Subcutaneous abdominal adipose tissue (tissue), 5 donors: ENCODE measurements at regions not wholly inside any gene's neighbourhood (a gene's known extent, or its start where the extent isn't known, plus 50 kb on each side); places are given as distances from the start of the nearest gene placed in this dataset.

ENCODE experiments used
- H3K27ac ChIP-seq: one replicate; pipeline ENCODE4 v1.7.0; 2013; ENCODE audit warnings: low read depth, mild to moderate bottlenecking, inconsistent platforms, low read length, moderate library complexity
- H3K27me3 ChIP-seq, 5 donors: one replicate each; pipeline ENCODE4 v1.7.0; 2013; ENCODE audit warnings: low read length in 5 of 5, inconsistent platforms in 1 of 5; ENCODE audit not compliant: control insufficient read depth in 5 of 5, insufficient read depth in 4 of 5
- H3K36me3 ChIP-seq, 5 donors: one replicate each; pipeline ENCODE4 v1.7.0; 2013; ENCODE audit warnings: low read length in 5 of 5; ENCODE audit not compliant: control insufficient read depth in 5 of 5, insufficient read depth in 5 of 5
- H3K4me1 ChIP-seq, 5 donors: one replicate each; pipeline ENCODE4 v1.7.0; 2013; ENCODE audit warnings: low read length in 5 of 5, mild to moderate bottlenecking in 3 of 5, moderate library complexity in 1 of 5; ENCODE audit not compliant: control insufficient read depth in 5 of 5, insufficient read depth in 5 of 5
- H3K4me3 ChIP-seq, 5 donors: one replicate each; pipeline ENCODE4 v1.7.0; 2013; ENCODE audit warnings: low read length in 5 of 5, low read depth in 1 of 5
- H3K9ac ChIP-seq, 5 donors: one replicate each; pipeline ENCODE4 v1.7.0; 2013; ENCODE audit warnings: low read length in 5 of 5, mild to moderate bottlenecking in 4 of 5, moderate library complexity in 3 of 5
- H3K9me3 ChIP-seq, 5 donors: one replicate each; pipeline ENCODE4 v1.7.0; 2013; ENCODE audit warnings: low read length in 5 of 5; ENCODE audit not compliant: control insufficient read depth in 5 of 5
- donor health status: healthy.
- donor health status: healthy.
- donor health status: healthy.
- donor health status: healthy.
- donor health status: healthy.

- no peak overlapping the region for H3K4me3 ChIP-seq
- H3K27me3 ChIP-seq = peaks cover 0 to 4% (median 0%) of the 10 kb centered on the region in 5 donors
- peak overlapping the region; percentile 82 for H3K27ac ChIP-seq
- no peaks in the 10 kb centered on the region for H3K9me3 ChIP-seq
- no peaks in the 10 kb centered on the region for H3K36me3 ChIP-seq
- peak overlapping the region in 1 of 5 donors; percentile 84 for H3K9ac ChIP-seq
- peaks cover 0 to 36% (median 34%) of the 10 kb centered on the region in 5 donors for H3K4me1 ChIP-seq
Observed at GRCh38 chr13:109673477-109673876, 112.9 kb downstream of the IRS2 start.

- Histone ChIP-seq H3K27ac (peak overlapping the region; percentile 82), H3K27me3 (peaks cover 0 to 4% (median 0%) of the 10 kb centered on the region in 5 donors), H3K36me3 (no peaks in the 10 kb centered on the region), H3K4me1 (peaks cover 0 to 42% (median 34%) of the 10 kb centered on the region in 5 donors), H3K9me3 (no peaks in the 10 kb centered on the region), H3K9ac (peak overlapping the region in 1 of 5 donors; percentile 84), H3K4me3 (no peak overlapping the region)
Observed at GRCh38 chr13:109672545-109672944, 113.8 kb downstream of the IRS2 start.

GRCh38 chr13:109671919-109672318 is 114.5 kb downstream of the IRS2 start:
- peaks cover 0 to 4% (median 0%) of the 10 kb centered on the region in 5 donors for H3K27me3 ChIP-seq
- no peak overlapping the region for H3K4me3 ChIP-seq
- no peaks in the 10 kb centered on the region for H3K36me3 ChIP-seq
- peak overlapping the region; percentile 82 for H3K27ac ChIP-seq
- H3K9me3 ChIP-seq = no peaks in the 10 kb centered on the region
- peaks cover 0 to 49% (median 39%) of the 10 kb centered on the region in 5 donors for H3K4me1 ChIP-seq
- H3K9ac ChIP-seq = peak overlapping the region in 1 of 5 donors; percentile 84

GRCh38 chr13:109670776-109671175 is 115.6 kb downstream of the IRS2 start:
- H3K27me3 ChIP-seq = peaks cover 0 to 4% (median 0%) of the 10 kb centered on the region in 5 donors
- no peak overlapping the region for H3K4me3 ChIP-seq
- H3K27ac ChIP-seq = no peak overlapping the region
- H3K36me3 ChIP-seq = no peaks in the 10 kb centered on the region
- no peak overlapping the region for H3K9ac ChIP-seq
- H3K4me1 ChIP-seq = peaks cover 0 to 49% (median 39%) of the 10 kb centered on the region in 5 donors
- H3K9me3 ChIP-seq = peaks cover 0 to under 1% (median 0%) of the 10 kb centered on the region in 5 donors

GRCh38 chr13:109669956-109670355 is 116.4 kb downstream of the IRS2 start:
- peaks cover 0 to 2% (median 0%) of the 10 kb centered on the region in 5 donors for H3K9me3 ChIP-seq
- no peak overlapping the region for H3K4me3 ChIP-seq
- H3K27ac ChIP-seq = peak overlapping the region; percentile 80
- peak overlapping the region in 1 of 5 donors; percentile 53 for H3K9ac ChIP-seq
- H3K4me1 ChIP-seq = peaks cover 0 to 49% (median 39%) of the 10 kb centered on the region in 5 donors
- H3K27me3 ChIP-seq = peaks cover 0 to 5% (median 0%) of the 10 kb centered on the region in 5 donors
- no peaks in the 10 kb centered on the region for H3K36me3 ChIP-seq

GRCh38 chr13:109669234-109669612 is 117.2 kb downstream of the IRS2 start:
- H3K27ac ChIP-seq = peak overlapping the region; percentile 80
- H3K9me3 ChIP-seq = peaks cover 0 to 2% (median 0%) of the 10 kb centered on the region in 5 donors

GRCh38 chr13:109668433-109669233 is 117.8 kb downstream of the IRS2 start:
- no peak overlapping the region for H3K4me3 ChIP-seq
- H3K36me3 ChIP-seq = no peaks in the 10 kb centered on the region
- peaks cover 0 to 8% (median 0%) of the 10 kb centered on the region in 5 donors for H3K27me3 ChIP-seq
- H3K9me3 ChIP-seq = peaks cover 0 to 2% (median 0%) of the 10 kb centered on the region in 5 donors
- H3K4me1 ChIP-seq = peaks cover 0 to 44% (median 32%) of the 10 kb centered on the region in 5 donors
- peak overlapping the region; percentile 80 for H3K27ac ChIP-seq
- peak overlapping the region in 4 of 5 donors; percentile 13 to 48 (median 34) for H3K9ac ChIP-seq

More at GRCh38 chr13:109669234-109669612, 117.2 kb downstream of the IRS2 start:
- Histone ChIP-seq H3K9ac (peak overlapping the region in 3 of 5 donors; percentile 28 to 48 (median 33)), H3K4me1 (peaks cover 0 to 49% (median 37%) of the 10 kb centered on the region in 5 donors), H3K27me3 (peaks cover 0 to 8% (median 0%) of the 10 kb centered on the region in 5 donors), H3K36me3 (no peaks in the 10 kb centered on the region), H3K4me3 (no peak overlapping the region)

- H3K4me1 ChIP-seq = peaks cover 0 to 37% (median 28%) of the 10 kb centered on the region in 5 donors
- no peak overlapping the region for H3K4me3 ChIP-seq
- H3K9ac ChIP-seq = peak overlapping the region in 1 of 5 donors; percentile 8
- H3K36me3 ChIP-seq = no peaks in the 10 kb centered on the region
- peaks cover 0 to 8% (median 0%) of the 10 kb centered on the region in 5 donors for H3K27me3 ChIP-seq
- H3K27ac ChIP-seq = peak overlapping the region; percentile 80
- peaks cover 0 to 2% (median 0%) of the 10 kb centered on the region in 5 donors for H3K9me3 ChIP-seq
Observed at GRCh38 chr13:109667807-109668291, 118.5 kb downstream of the IRS2 start.

GRCh38 chr13:109667056-109667455 is 119.3 kb downstream of the IRS2 start:
- Histone ChIP-seq H3K4me3 (peak overlapping the region in 1 of 5 donors; percentile 9), H3K4me1 (peaks cover 0 to 29% (median 21%) of the 10 kb centered on the region in 5 donors), H3K36me3 (no peaks in the 10 kb centered on the region), H3K27ac (peak overlapping the region; percentile 28), H3K27me3 (peaks cover 0 to 8% (median 0%) of the 10 kb centered on the region in 5 donors), H3K9me3 (peaks cover 0 to 2% (median 0%) of the 10 kb centered on the region in 5 donors), H3K9ac (peak overlapping the region in 1 of 5 donors; percentile 4)

GRCh38 chr13:109666656-109667055 is 119.7 kb downstream of the IRS2 start:
- Histone ChIP-seq H3K4me3 (no peak overlapping the region), H3K9me3 (peaks cover 0 to 2% (median 0%) of the 10 kb centered on the region in 5 donors), H3K4me1 (peaks cover 0 to 29% (median 21%) of the 10 kb centered on the region in 5 donors), H3K9ac (no peak overlapping the region), H3K27me3 (peaks cover 0 to 8% (median 0%) of the 10 kb centered on the region in 5 donors), H3K36me3 (no peaks in the 10 kb centered on the region), H3K27ac (no peak overlapping the region)
